ENCODE measurements at regions not wholly inside any gene's neighbourhood (a gene's known extent, or its start where the extent isn't known, plus 50 kb on each side); places are given as distances from the start of the nearest gene placed in this dataset.

DNA sequence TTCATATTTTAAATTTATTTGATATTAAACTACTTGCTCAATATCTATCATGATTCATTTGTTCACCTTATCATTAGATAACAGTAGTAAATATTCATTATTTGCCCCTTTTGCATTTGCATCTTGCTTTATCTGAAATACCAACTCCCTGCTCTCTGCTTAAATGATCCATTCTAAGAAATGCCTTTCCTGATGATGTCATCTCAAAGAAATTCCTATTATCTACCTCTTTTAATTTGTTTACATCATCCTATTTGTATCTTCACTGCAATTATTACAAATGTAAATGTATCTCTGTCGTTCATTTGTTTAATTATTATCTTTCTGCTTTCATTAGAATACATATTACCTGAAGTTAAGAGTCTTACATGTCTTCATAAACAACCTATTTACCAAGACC is 549.9 kb downstream of the CBLN2 start:
- TF ChIP-seq, protein P1, sequence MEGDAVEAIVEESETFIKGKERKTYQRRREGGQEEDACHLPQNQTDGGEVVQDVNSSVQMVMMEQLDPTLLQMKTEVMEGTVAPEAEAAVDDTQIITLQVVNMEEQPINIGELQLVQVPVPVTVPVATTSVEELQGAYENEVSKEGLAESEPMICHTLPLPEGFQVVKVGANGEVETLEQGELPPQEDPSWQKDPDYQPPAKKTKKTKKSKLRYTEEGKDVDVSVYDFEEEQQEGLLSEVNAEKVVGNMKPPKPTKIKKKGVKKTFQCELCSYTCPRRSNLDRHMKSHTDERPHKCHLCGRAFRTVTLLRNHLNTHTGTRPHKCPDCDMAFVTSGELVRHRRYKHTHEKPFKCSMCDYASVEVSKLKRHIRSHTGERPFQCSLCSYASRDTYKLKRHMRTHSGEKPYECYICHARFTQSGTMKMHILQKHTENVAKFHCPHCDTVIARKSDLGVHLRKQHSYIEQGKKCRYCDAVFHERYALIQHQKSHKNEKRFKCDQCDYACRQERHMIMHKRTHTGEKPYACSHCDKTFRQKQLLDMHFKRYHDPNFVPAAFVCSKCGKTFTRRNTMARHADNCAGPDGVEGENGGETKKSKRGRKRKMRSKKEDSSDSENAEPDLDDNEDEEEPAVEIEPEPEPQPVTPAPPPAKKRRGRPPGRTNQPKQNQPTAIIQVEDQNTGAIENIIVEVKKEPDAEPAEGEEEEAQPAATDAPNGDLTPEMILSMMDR (IDR thresholded peaks at IDR 0.05) = no peak
- TF ChIP-seq POLR2A (IDR thresholded peaks at IDR 0.05) = no peak
